Esophagus (tissue), 2 donors: ENCODE measurements at regions not wholly inside any gene's neighbourhood (a gene's known extent, or its start where the extent isn't known, plus 50 kb on each side); places are given as distances from the start of the nearest gene placed in this dataset.

Source experiments
- H3K27ac ChIP-seq, 2 donors: one replicate each; pipeline ENCODE4 v1.5.1; 2013; ENCODE audit warnings: low read depth in 2 of 2, mild to moderate bottlenecking in 2 of 2, inconsistent platforms in 1 of 2, low read length in 1 of 2, moderate library complexity in 1 of 2
- H3K27me3 ChIP-seq, 2 donors: one replicate each; pipeline ENCODE4 v1.6.1; 2013; ENCODE audit warnings: low read length in 2 of 2, control low read depth in 1 of 2, mild to moderate bottlenecking in 1 of 2; ENCODE audit not compliant: insufficient read depth in 2 of 2, control insufficient read depth in 1 of 2
- H3K36me3 ChIP-seq, 2 donors: one replicate each; pipeline ENCODE4 v1.6.1; 2013; ENCODE audit warnings: low read length in 1 of 2; ENCODE audit not compliant: control insufficient read depth in 2 of 2, insufficient read depth in 2 of 2
- H3K4me1 ChIP-seq, 2 donors: one replicate each; pipeline ENCODE4 v1.6.1; 2013; ENCODE audit warnings: low read length in 1 of 2; ENCODE audit not compliant: control insufficient read depth in 2 of 2, insufficient read depth in 2 of 2
- H3K4me3 ChIP-seq, 2 donors: one replicate each; pipeline ENCODE4 v1.5.1; 2013; ENCODE audit warnings: low read length in 2 of 2, mild to moderate bottlenecking in 2 of 2, low read depth in 1 of 2, moderate library complexity in 1 of 2
- H3K9me3 ChIP-seq, 2 donors: one replicate each; pipeline ENCODE4 v1.6.1; 2013; ENCODE audit warnings: mild to moderate bottlenecking in 2 of 2, low read depth in 1 of 2, low read length in 1 of 2, moderate library complexity in 1 of 2; ENCODE audit not compliant: control insufficient read depth in 2 of 2, insufficient read depth in 1 of 2
- WGBS, 2 donors: extraction: QIAGEN DNeasy Blood & Tissue Kit; methylation state at CpG; one replicate each; pipeline ENCODE4 v1.1.7; 2013; 5-methylcytosine and 5-hydroxymethylcytosine counted together
- donor health status: healthy with polysubstance abuse.
- donor health status: Bipolar disorder and iron deficiency.

DNA sequence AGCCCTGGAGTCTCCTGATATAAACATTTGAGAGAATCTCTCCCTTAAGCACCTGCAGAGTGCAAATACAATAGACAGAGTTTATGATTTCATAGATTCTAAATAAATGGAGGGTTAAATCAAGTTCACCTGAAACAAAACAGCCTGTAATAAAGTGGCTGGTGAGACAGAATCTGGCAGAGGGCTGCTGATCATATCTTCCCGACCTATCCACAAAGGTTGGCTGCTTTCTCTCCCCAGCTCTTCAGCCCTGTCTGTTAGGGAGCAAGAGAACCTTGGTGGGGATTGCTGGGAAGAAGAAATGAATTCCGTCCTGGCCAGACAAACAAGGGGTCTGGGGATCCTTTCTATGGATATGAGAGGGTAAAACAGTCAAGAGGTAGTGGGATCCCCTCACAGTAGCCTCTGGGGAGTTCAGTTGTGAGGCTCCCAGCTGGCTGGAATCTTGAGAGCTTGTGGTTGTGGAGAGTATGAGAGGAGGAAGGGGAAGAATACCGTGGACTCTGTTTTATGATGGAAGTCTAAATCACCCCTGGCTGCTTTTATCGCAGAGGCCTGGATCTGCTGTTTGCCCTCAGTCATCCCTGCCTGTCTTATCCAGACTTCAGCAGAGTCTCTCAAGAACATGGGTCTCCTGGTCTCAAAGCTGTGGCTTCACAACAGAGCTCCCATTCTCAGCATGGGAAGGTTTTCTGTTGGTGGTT lies 451.3 kb downstream of the NTRK3 start:
- no peak overlapping the region for H3K27ac ChIP-seq
- WGBS, 2 donors: 67 to 76% methylated on average over 4 of the region's 4 CpGs

DNA sequence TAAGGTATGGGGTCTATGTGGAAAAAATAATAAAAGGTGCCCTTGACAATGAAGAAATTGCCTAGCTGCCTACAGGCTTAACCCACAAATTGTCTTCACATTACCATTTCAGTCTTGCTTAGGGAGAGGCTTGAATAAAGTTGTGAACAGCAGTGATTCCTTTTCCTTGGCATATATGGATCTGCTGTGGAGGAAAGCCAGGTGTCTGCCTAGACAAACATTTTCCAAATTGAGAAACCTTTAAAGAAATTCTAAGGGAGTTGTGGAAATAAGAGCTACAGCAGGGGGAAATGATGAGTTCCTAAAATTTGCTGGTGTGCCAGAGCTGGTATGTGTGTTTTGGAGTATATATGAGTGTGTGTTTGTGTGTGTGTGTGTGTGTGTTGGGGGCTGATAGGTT lies 452.1 kb downstream of the NTRK3 start:
- no peaks in the 10 kb centered on the region for H3K36me3 ChIP-seq
- H3K4me1 ChIP-seq: no peaks in the 10 kb centered on the region
- H3K9me3 ChIP-seq: no peaks in the 10 kb centered on the region
- no peaks in the 10 kb centered on the region for H3K27me3 ChIP-seq
- no peak overlapping the region for H3K4me3 ChIP-seq
- no peak overlapping the region for H3K27ac ChIP-seq

More for the DNA sequence above, 451.3 kb downstream of the NTRK3 start:
- no peak overlapping the region for H3K4me3 ChIP-seq
- H3K27me3 ChIP-seq: no peaks in the 10 kb centered on the region
- no peaks in the 10 kb centered on the region for H3K4me1 ChIP-seq
- H3K36me3 ChIP-seq: no peaks in the 10 kb centered on the region
- no peaks in the 10 kb centered on the region for H3K9me3 ChIP-seq

DNA sequence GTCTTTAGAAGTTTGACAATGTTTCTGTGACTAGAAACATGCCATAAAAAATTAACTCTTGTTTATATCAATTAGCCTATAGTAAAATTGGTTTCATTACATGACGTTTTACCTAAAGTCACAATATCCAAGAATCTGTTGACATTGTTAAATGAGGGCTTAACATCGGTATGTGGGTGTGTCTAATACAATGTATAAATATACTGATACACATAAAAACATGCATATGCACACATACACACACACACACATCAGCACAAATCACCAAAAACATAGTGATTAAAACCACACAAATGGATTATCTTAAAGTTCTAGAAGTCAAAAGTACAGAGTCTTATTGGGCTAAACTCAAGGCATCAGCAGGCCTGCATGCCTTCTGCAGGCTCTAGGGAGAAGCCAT lies 456.7 kb downstream of the NTRK3 start:
- 40 to 41% methylated on average over 2 of the region's 2 CpGs for WGBS, 2 donors
- no peaks in the 10 kb centered on the region for H3K4me1 ChIP-seq
- no peaks in the 10 kb centered on the region for H3K9me3 ChIP-seq
- H3K27ac ChIP-seq: no peak overlapping the region
- H3K4me3 ChIP-seq: no peak overlapping the region
- no peaks in the 10 kb centered on the region for H3K27me3 ChIP-seq
- no peaks in the 10 kb centered on the region for H3K36me3 ChIP-seq

DNA sequence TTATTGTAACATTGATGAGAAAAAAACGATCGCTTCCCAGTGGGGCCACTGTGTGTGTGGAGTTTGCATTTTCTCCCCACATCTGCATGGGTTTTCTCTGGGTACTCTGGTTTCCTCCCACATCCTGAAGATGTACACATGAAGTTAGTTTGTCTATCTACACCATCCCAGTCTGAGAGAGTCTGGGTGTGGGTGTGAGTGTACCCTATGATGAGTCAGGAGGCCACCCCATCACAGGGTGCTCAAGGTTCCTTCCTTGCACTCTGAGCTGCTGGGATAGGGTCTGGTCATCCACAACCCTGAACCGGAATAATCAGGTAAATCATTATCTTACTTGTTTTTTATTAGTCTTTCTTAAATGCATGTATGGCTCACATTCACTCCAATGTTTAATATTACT lies 457.1 kb downstream of the NTRK3 start:
- Histone ChIP-seq H3K9me3 (no peaks in the 10 kb centered on the region), H3K27me3 (no peaks in the 10 kb centered on the region), H3K4me3 (no peak overlapping the region), H3K27ac (no peak overlapping the region), H3K4me1 (no peaks in the 10 kb centered on the region), H3K36me3 (no peaks in the 10 kb centered on the region)
- WGBS, 2 donors: 90 to 94% methylated on average over 3 of the region's 3 CpGs

DNA sequence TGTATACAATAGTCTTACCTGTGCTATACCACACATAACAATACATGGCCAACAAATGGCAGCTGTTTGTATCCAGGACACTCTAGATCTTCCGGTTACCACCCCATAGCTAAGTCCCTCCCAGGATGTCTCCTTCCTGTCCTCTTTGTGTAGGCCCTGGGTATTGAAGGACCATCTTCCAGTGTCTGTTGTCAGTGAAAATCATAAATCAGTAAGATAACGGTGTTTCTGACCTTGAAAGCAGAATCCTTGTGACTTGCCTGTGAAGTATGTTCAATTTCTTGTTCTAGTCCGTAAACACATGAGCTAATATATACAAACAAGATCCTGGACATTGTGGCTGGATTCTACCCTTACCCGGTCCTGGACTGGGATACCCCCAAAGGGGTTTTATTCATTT lies 462.8 kb downstream of the NTRK3 start:
- H3K4me1 ChIP-seq: no peaks in the 10 kb centered on the region
- H3K36me3 ChIP-seq: no peaks in the 10 kb centered on the region
- H3K27ac ChIP-seq: no peak overlapping the region
- 63 to 73% methylated on average over 4 of the region's 4 CpGs for WGBS, 2 donors
- H3K27me3 ChIP-seq: no peaks in the 10 kb centered on the region
- H3K4me3 ChIP-seq: no peak overlapping the region
- peaks cover 0 to 2% of the 10 kb centered on the region in 2 donors for H3K9me3 ChIP-seq

DNA sequence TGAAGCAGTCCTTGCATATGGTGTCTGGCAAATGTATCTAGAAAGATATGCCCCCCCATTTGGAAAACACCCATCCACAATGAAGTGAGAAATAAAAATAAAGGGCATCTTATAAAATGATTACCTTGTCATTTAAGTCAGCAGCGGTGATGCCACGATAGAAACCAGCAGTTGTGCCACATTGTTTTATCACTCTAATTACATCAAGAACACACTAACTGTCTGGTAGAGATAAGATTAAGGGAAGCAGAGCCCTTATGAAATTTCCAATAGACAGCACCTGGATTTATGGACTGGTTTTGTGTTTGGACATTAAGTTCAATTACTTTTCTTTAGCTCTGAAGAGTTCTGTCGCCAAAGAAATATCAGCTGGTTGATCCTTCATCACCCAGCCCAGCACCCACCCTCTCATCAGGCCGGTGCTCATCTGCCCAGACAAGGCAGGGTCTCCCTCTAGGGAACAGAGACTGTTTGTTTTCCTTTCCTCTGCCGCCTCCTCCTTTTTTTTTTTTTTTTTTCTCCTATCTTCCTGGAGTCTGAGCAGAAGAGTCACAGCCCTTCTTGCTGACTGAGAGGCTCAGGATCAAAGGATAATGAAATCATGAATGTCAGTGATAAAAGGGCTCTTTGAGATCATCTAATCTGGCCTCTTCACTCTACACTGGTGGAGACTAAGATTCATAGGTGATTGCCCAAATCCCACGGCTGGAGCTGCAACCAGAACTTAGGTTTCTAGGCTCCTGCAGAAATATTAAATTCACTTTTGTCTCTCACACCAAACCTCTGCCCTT lies 464.1 kb downstream of the NTRK3 start:
- H3K27ac ChIP-seq: no peak overlapping the region
- WGBS, 2 donors: 44 to 60% methylated on average over 6 of the region's 6 CpGs

DNA sequence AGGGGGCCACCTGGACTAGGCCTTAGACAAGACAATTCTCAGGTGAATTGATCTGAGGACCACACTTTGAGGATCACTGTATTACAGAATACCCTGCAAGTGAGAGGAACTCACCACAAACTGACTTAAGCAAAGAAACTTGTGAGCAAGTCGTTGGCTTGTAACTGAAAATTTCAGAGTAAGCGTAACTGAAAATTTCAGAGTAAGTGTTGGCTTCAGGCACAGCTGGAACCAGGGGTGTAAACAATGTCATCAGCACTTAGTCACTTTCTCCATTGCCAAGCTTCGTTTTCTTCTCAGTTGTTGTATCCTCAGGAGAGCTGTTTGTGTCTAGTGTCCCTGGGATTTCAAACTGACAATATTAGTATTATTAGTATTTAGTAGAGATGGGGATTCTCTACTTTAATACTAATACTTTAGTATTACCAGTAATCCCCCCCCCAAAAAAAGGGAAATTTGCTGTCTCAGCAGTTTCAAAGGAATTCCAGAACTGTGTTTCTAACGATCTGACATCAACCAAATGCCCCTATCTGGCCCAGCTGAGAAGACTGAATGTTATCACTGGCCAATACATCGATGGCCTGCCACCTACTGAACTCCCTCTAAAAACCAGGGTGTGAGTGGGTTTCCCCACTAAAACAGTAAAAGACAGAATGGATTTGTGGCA lies 474.4 kb downstream of the NTRK3 start:
- Histone ChIP-seq H3K27me3 (no peaks in the 10 kb centered on the region), H3K9me3 (peaks cover 0 to 2% of the 10 kb centered on the region in 2 donors), H3K36me3 (no peaks in the 10 kb centered on the region), H3K4me1 (no peaks in the 10 kb centered on the region), H3K27ac (no peak overlapping the region), H3K4me3 (no peak overlapping the region)
- WGBS, 2 donors: 42 to 47% methylated on average over 5 of the region's 5 CpGs

More for the DNA sequence above, 464.1 kb downstream of the NTRK3 start:
- Histone ChIP-seq H3K27me3 (no peaks in the 10 kb centered on the region), H3K36me3 (no peaks in the 10 kb centered on the region), H3K4me1 (no peaks in the 10 kb centered on the region), H3K4me3 (no peak overlapping the region), H3K9me3 (peaks cover 0 to 2% of the 10 kb centered on the region in 2 donors)

DNA sequence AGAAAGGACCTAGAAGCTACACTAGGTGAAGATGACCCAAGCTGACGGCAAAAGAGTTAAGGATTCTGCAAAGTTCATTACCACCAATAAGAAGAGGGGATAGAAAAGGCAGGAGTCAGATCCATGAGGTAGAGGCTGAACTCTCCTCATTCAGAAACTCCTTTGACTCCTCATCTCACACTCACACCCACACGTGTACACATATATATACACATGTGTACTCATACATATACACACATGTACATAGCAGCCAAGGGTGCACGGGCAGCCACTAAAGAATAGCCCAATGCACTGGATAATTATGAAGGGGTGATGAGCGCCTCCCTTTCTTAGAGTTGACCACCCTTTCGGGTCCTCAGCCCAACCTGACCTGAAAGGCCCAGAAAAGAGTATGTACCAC lies 476.8 kb downstream of the NTRK3 start:
- H3K4me1 ChIP-seq: no peaks in the 10 kb centered on the region
- H3K9me3 ChIP-seq: no peaks in the 10 kb centered on the region
- no peaks in the 10 kb centered on the region for H3K27me3 ChIP-seq
- H3K36me3 ChIP-seq: no peaks in the 10 kb centered on the region
- 86 to 92% methylated on average over 5 of the region's 5 CpGs for WGBS, 2 donors
- no peak overlapping the region for H3K4me3 ChIP-seq
- H3K27ac ChIP-seq: no peak overlapping the region

DNA sequence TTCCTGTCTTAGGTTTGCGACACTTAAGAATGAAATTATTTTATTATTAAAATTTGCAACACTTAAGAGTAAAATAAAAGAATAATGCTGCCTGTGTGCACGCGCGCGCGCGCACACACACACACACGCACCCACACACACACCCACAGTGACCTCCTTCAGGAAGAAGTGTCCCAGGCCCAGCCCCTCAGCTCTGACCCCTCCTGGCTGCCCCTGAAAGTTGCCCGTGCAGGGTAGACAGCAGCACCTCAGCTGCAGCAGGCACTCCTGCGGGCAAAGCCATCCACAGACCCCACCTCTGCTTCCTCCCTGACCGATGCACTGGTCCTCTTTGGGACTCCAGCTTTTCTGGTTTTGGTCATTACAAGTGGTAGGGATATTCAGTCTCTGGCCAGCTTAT lies 478.2 kb downstream of the NTRK3 start:
- no peak overlapping the region for H3K27ac ChIP-seq
- H3K9me3 ChIP-seq: no peaks in the 10 kb centered on the region
- WGBS, 2 donors: 75 to 84% methylated on average over 11 of the region's 11 CpGs
- H3K27me3 ChIP-seq: no peaks in the 10 kb centered on the region
- no peaks in the 10 kb centered on the region for H3K4me1 ChIP-seq
- no peaks in the 10 kb centered on the region for H3K36me3 ChIP-seq
- H3K4me3 ChIP-seq: no peak overlapping the region
